HCT116 (cell line): ENCODE measurements at regions not wholly inside any gene's neighbourhood (a gene's known extent, or its start where the extent isn't known, plus 50 kb on each side); places are given as distances from the start of the nearest gene placed in this dataset.
"Not testable (repeated sequence)": the region's sequence is repeated elsewhere in the genome, so short reads cannot be mapped to it uniquely, and the experiment has no call there.

ENCODE experiments used
- ATAC-seq: fragments of 200-7000 bp; cut with Tn5 transposase; 2 replicates; pipeline ENCODE4 v1.9.1; 2020; ENCODE audit warnings: mild to moderate bottlenecking, moderate library complexity
- BruUV-seq: library from RNA; stranded (reverse); fragments of 400-500 nt; replicated peaks from 2 replicates; lab custom pipeline; 2021; lab: Mats Ljungman, UMichigan
- CTCF ChIA-PET: fragments of 300-600 bp; sonication (Branson Sonifier 250); formaldehyde crosslinking; loops from one replicate; lab custom pipeline; 2021; ENCODE audit warnings: antibody characterized with exemption; lab: Charles Lee
- POLR2A ChIA-PET: fragments of 300-600, 350-600 bp; sonication (Branson Sonifier 250); formaldehyde crosslinking; loops from one replicate; lab custom pipeline; 2021; ENCODE audit warnings: antibody characterized with exemption; lab: Charles Lee
- RAD21 ChIA-PET, 2 experiments: fragments of 300-600 bp; sonication (Branson Sonifier 250); formaldehyde crosslinking; loops; one replicate each; lab custom pipeline; 2023; ENCODE audit warnings: low total read pairs in 2 of 2; ENCODE audit not compliant: uncharacterized antibody in 2 of 2, unreplicated experiment in 2 of 2, low non-redundant PET in 1 of 2; lab: Charles Lee
- DNase-seq: peaks from one replicate; pipeline ENCODE4 v3.0.0-alpha.2; 2010; ENCODE audit warnings: low read depth, low spot score
- H2AFZ ChIP-seq: fragments of 200-600 bp; shearing (Covaris generic), sonication (generic); 2 replicates; pipeline ENCODE4 v1.6.1; 2017; ENCODE audit warnings: low read depth, mixed run types, mixed read lengths, antibody characterized with exemption, low read length; ENCODE audit not compliant: poor library complexity, severe bottlenecking
- H3K27ac ChIP-seq: 2 replicates; pipeline ENCODE4 v1.5.1; 2012; ENCODE audit warnings: low read depth, low read length
- H3K27me3 ChIP-seq: fragments of 200-600 bp; sonication (generic); 2 replicates; pipeline ENCODE4 v1.6.1; 2016; ENCODE audit warnings: mixed run types, low read length, mixed read lengths; ENCODE audit not compliant: insufficient read depth
- H3K36me3 ChIP-seq, 2 experiments: fragments of 200-500 bp in 1 of 2; fragments of 200-600 bp in 1 of 2; sonication (Bioruptor generic) in 1 of 2; sonication (generic) in 1 of 2; 2 replicates each; pipeline versions ENCODE4 v1.5.1 to v1.6.1; 2014 to 2016; ENCODE audit warnings: low read length in 2 of 2, inconsistent platforms in 1 of 2, mixed read lengths in 1 of 2, mixed run types in 1 of 2; ENCODE audit not compliant: insufficient read depth in 2 of 2, control insufficient read depth in 1 of 2
- H3K4me1 ChIP-seq, 2 experiments: fragments of 200-600 bp in 1 of 2; sonication (generic) in 1 of 2; 2 replicates each; pipeline versions ENCODE4 v1.5.1 to v1.6.1; 2012 to 2017; ENCODE audit warnings: low read length in 2 of 2, inconsistent platforms in 1 of 2, mild to moderate bottlenecking in 1 of 2, mixed read lengths in 1 of 2, mixed run types in 1 of 2, moderate library complexity in 1 of 2; ENCODE audit not compliant: insufficient read depth in 2 of 2, control insufficient read depth in 1 of 2
- H3K4me2 ChIP-seq: fragments of 200-600 bp; sonication (generic); 2 replicates; pipeline ENCODE4 v1.6.1; 2017; ENCODE audit warnings: mixed run types, low read length, mixed read lengths
- H3K4me3 ChIP-seq, 2 experiments: fragments of 200-600 bp in 1 of 2; sonication (generic) in 1 of 2; replicated peaks in 1 of 2; 2 replicates each; pipeline ENCODE4 v1.5.1; 2011 to 2016; ENCODE audit warnings: low read length in 2 of 2, control low read depth in 1 of 2, low read depth in 1 of 2, mild to moderate bottlenecking in 1 of 2, mixed read lengths in 1 of 2, mixed run types in 1 of 2
- H3K79me2 ChIP-seq: fragments of 200-600 bp; sonication (generic); 2 replicates; pipeline ENCODE4 v1.6.1; 2017; ENCODE audit warnings: mild to moderate bottlenecking, mixed run types, low read length, moderate library complexity, mixed read lengths; ENCODE audit not compliant: insufficient read depth
- H3K9ac ChIP-seq: fragments of 200-600 bp; sonication (generic); 2 replicates; pipeline ENCODE4 v1.6.1; 2016; ENCODE audit warnings: low read length, mixed read lengths
- H3K9me2 ChIP-seq: fragments of 200-600 bp; sonication (generic), shearing (Covaris generic); 2 replicates; pipeline ENCODE4 v1.6.1; 2017; ENCODE audit warnings: mixed run types, mild to moderate bottlenecking, moderate library complexity; ENCODE audit not compliant: insufficient read depth
- H3K9me3 ChIP-seq, 2 experiments: fragments of 200-500 bp in 1 of 2; fragments of 200-600 bp in 1 of 2; sonication (Bioruptor generic) in 1 of 2; sonication (generic) in 1 of 2; 2 replicates each; pipeline ENCODE4 v1.6.1; 2014 to 2017; ENCODE audit warnings: low read length in 2 of 2, mixed read lengths in 2 of 2, inconsistent platforms in 1 of 2, low read depth in 1 of 2, mild to moderate bottlenecking in 1 of 2, mixed run types in 1 of 2, moderate library complexity in 1 of 2; ENCODE audit not compliant: control insufficient read depth in 1 of 2, insufficient read depth in 1 of 2
- H4K20me1 ChIP-seq: fragments of 200-600 bp; sonication (generic), shearing (Covaris generic); 2 replicates; pipeline ENCODE4 v1.6.1; 2017; ENCODE audit warnings: mixed run types, mild to moderate bottlenecking, moderate library complexity; ENCODE audit not compliant: insufficient read depth
- ELF1 ChIP-seq: IDR thresholded peaks from 2 replicates; pipeline ENCODE4 v1.6.1; 2012; ENCODE audit warnings: low read depth, borderline replicate concordance
- EZH2 ChIP-seq: fragments of 200-600 bp; sonication (generic); IDR thresholded peaks from 2 replicates; pipeline ENCODE4 v1.6.1; 2017; ENCODE audit warnings: antibody characterized with exemption, mixed run types
- JUND ChIP-seq: IDR thresholded peaks from 2 replicates; pipeline ENCODE4 v1.6.1; 2012
- POLR2A ChIP-seq: IDR thresholded peaks from 2 replicates; pipeline ENCODE4 v1.7.0; 2011; ENCODE audit warnings: borderline replicate concordance; ENCODE audit not compliant: insufficient read depth, insufficient read length; ENCODE audit errors: extremely low read depth
- POLR2AphosphoS5 ChIP-seq: IDR thresholded peaks from 2 replicates; pipeline ENCODE4 v1.6.1; 2011; ENCODE audit warnings: mild to moderate bottlenecking, low read depth, low read length, moderate library complexity
- RAD21 ChIP-seq: IDR thresholded peaks from 2 replicates; pipeline ENCODE4 v1.6.1; 2012; ENCODE audit warnings: low read depth, mild to moderate bottlenecking
- SRF ChIP-seq: IDR thresholded peaks from 2 replicates; pipeline ENCODE4 v1.6.1; 2012; ENCODE audit warnings: low read depth
- TCF7L2 ChIP-seq: IDR thresholded peaks from 2 replicates; pipeline ENCODE4 v1.7.0; 2011; ENCODE audit warnings: borderline replicate concordance, inconsistent platforms; ENCODE audit not compliant: insufficient read depth, insufficient read length; ENCODE audit errors: extremely low read depth
- ZFX ChIP-seq: fragments of 450-650 bp; IDR thresholded peaks from 2 replicates; pipeline ENCODE4 v1.6.1; 2017
- intact Hi-C: fragments of 100-400 bp; cut with micrococcal nuclease; formaldehyde crosslinking; loops from 2 replicates; pipeline ENCODE4 v1.10.0; 2022
- TF ChIP-seq, protein P1 (sequence below): IDR thresholded peaks from 2 replicates; pipeline ENCODE4 v1.6.1; 2012
- TF ChIP-seq, protein P2 (sequence below), 3 experiments: fragments of 200-600 bp in 1 of 3; sonication (generic) in 1 of 3; IDR thresholded peaks in 2 of 3; conservative IDR thresholded peaks in 1 of 3; 2 replicates each; pipeline ENCODE4 v1.5.1; 2012 to 2017; ENCODE audit warnings: low read depth in 2 of 3, low read length in 2 of 3, antibody characterized with exemption in 1 of 3, borderline replicate concordance in 1 of 3, control low read depth in 1 of 3, mild to moderate bottlenecking in 1 of 3, mixed read lengths in 1 of 3, mixed run types in 1 of 3, moderate library complexity in 1 of 3; ENCODE audit not compliant: insufficient read depth in 1 of 3
- TF ChIP-seq, protein P3 (sequence below): IDR thresholded peaks from 2 replicates; pipeline ENCODE4 v1.6.1; 2012

DNA sequence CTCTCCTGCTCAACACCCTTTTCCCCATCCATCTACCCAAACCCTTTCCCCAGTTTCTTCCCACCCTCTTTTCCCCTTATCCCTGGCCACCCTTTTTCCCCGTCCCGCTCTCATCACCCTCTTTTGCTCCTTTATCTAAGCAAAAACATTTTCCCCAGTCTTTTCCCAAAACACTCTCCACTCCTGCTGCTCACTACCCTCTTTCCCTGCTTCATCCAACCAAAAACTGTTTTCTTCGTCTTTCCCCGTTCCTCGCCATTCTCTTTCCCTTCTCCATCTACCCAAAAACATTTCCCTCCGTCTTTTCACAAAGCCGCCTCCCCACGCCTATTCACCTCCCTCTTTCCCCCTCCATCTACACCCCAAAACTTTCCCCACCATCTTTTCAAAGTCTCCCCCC lies 80.9 kb upstream of the KCNJ18 start:
- H3K9me2 ChIP-seq, H3K4me3 ChIP-seq, H3K9me3 ChIP-seq, RAD21 ChIA-PET, H3K9ac ChIP-seq, intact Hi-C loops, H3K27ac ChIP-seq, H2AFZ ChIP-seq, CTCF ChIA-PET, POLR2A ChIA-PET, H3K4me2 ChIP-seq, DNase-seq, H3K4me1 ChIP-seq, H3K27me3 ChIP-seq, BruUV-seq, H3K36me3 ChIP-seq, H3K79me2 ChIP-seq, H4K20me1 ChIP-seq, ATAC-seq: not testable (repeated sequence)

DNA sequence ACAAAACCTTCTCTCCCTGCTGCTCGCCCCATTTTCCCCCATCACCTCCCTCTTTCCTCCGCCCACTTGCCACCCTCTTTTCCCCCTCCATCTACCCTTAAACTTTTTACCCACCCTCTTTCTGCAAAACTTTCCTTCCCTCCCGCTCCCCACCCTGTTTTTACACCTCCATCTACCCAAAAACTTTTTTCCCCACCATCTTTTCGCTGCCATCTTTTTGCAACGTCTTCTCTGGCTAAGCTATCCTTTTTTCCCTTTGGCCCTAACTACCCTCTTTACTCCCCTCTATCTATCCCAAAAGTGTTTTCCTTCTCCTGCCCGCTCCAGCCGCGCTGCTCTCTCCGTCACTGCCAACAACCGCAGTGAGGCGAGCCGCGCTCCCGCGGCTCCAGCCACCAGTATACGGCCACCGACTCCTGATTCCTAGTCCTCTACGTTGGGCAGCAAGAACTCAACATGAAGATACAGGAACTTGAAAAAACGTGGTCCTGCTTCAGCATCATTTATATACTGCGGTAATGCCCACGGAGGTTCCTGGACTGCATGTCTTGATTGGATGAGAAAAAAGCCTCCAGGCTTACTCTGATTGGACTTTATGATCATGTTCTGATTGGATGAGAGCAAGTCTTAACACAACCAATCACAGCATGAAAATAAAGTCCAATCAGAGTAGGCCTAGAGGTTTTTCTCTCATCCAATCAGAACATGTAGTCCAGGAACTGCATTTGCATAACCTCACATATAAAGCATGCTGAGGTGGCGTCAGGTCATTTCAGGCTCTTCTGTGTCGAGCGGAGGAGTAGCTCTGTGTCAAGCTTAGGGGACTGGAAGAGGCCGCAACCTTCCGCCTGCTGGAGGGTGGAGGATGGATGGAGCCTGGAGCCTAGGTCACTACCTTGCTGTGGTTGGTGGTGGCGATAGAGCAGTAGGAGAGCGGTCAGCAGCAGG lies 79.9 kb upstream of the KCNJ18 start:
- H2AFZ ChIP-seq, ATAC-seq, H4K20me1 ChIP-seq, H3K27ac ChIP-seq, CTCF ChIA-PET, H3K4me2 ChIP-seq, H3K4me3 ChIP-seq, H3K79me2 ChIP-seq, RAD21 ChIA-PET, H3K9ac ChIP-seq, H3K4me1 ChIP-seq, BruUV-seq, POLR2A ChIA-PET, H3K9me3 ChIP-seq, DNase-seq, intact Hi-C loops, H3K36me3 ChIP-seq, H3K27me3 ChIP-seq, H3K9me2 ChIP-seq: not testable (repeated sequence)

DNA sequence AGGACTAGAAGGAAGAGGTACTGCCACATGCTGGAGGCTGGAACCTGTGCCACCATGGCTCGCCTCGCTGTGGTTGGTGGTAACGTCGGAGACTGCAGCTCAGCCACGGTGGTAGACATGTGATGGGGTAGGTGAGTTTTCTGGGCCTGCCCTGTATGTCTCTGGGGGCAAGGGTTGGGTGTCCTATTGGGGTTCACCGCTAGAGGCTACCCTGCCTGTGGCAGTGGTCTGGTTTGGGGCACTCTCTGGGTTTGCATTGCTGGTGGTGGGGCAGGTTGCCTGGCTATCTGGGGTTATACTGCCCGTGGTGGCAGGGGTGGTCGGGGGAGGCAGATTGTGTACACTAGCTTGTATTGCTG lies 79.3 kb upstream of the KCNJ18 start:
- Histone ChIP-seq H3K79me2 (no peaks in the 10 kb centered on the region), H3K36me3 (no peaks in the 10 kb centered on the region), H3K27ac (no peak overlapping the region), H3K4me2 (no peak overlapping the region), H2AFZ (no peak overlapping the region), H3K9me2 (no peaks in the 10 kb centered on the region), H4K20me1 (no peaks in the 10 kb centered on the region), H3K27me3 (no peaks in the 10 kb centered on the region), H3K4me3 (no peak overlapping the region), H3K4me1 (no peaks in the 10 kb centered on the region), H3K9ac (no peak overlapping the region), H3K9me3 (no peaks in the 10 kb centered on the region)
- CTCF ChIA-PET: no interaction called here
- BruUV-seq: no TSS peak
- intact Hi-C loops: no loop called here
- POLR2A ChIA-PET: no interaction called here
- DNase-seq (no peak), ATAC-seq (no peak)
- RAD21 ChIA-PET: no interaction called here
- TF ChIP-seq, protein P1, sequence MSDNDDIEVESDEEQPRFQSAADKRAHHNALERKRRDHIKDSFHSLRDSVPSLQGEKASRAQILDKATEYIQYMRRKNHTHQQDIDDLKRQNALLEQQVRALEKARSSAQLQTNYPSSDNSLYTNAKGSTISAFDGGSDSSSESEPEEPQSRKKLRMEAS: no peak
- TF ChIP-seq SRF: no peak
- no peak for TF ChIP-seq POLR2A
- TF ChIP-seq RAD21: no peak
- TF ChIP-seq JUND: no peak
- TF ChIP-seq, protein P2, sequence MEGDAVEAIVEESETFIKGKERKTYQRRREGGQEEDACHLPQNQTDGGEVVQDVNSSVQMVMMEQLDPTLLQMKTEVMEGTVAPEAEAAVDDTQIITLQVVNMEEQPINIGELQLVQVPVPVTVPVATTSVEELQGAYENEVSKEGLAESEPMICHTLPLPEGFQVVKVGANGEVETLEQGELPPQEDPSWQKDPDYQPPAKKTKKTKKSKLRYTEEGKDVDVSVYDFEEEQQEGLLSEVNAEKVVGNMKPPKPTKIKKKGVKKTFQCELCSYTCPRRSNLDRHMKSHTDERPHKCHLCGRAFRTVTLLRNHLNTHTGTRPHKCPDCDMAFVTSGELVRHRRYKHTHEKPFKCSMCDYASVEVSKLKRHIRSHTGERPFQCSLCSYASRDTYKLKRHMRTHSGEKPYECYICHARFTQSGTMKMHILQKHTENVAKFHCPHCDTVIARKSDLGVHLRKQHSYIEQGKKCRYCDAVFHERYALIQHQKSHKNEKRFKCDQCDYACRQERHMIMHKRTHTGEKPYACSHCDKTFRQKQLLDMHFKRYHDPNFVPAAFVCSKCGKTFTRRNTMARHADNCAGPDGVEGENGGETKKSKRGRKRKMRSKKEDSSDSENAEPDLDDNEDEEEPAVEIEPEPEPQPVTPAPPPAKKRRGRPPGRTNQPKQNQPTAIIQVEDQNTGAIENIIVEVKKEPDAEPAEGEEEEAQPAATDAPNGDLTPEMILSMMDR (IDR thresholded peaks at IDR 0.05 in 2 of 3, conservative IDR thresholded peaks at IDR 0.05 in 1 of 3; ENCODE audit: borderline replicate concordance in 1 of 3, insufficient read depth in 1 of 3, low read depth in 2 of 3, low read length in 2 of 3): no peak
- TF ChIP-seq, protein P3, sequence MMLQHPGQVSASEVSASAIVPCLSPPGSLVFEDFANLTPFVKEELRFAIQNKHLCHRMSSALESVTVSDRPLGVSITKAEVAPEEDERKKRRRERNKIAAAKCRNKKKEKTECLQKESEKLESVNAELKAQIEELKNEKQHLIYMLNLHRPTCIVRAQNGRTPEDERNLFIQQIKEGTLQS: no peak
- no peak for TF ChIP-seq ELF1
- no peak for TF ChIP-seq EZH2
- TF ChIP-seq TCF7L2: no peak
- no peak for TF ChIP-seq ZFX
- no peak for TF ChIP-seq POLR2AphosphoS5
